ENCODE measurements at regions not wholly inside any gene's neighbourhood (a gene's known extent, or its start where the extent isn't known, plus 50 kb on each side); places are given as distances from the start of the nearest gene placed in this dataset.

DNA sequence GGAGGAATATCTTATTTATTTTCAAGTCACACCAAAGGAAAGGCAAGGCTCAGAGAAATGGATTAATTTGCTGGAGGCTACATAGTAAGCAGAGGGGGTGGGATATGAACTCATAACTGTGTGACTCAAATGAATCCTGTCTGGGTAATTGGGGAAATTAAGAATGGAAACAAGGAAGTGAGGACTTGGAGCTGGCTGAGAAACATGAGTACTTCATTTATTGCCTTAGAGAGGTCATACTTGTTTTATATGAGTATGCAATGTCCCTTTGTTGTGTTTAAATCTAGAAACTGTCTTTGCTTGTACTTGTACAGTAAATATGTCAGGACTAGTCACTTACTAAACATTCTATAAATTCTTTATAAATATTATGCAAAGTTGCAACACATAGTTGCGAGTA, 2166.7 kb upstream of the PIK3C3 start:
- no peak overlapping the region for H3K4me2 ChIP-seq (ENCODE audit: insufficient read depth, low read length)
- no peaks in the 10 kb centered on the region for H3K36me3 ChIP-seq (ENCODE audit: control insufficient read depth in 2 of 2, extremely low read depth in 1 of 2, insufficient read depth in 2 of 2, low read length in 2 of 2)
- no peak overlapping the region for H3K9ac ChIP-seq (replicated peaks; ENCODE audit: extremely low read depth, insufficient read depth, low read length)
- H2AFZ ChIP-seq (ENCODE audit: low read depth, low read length) = no peak overlapping the region
- H3K4me1 ChIP-seq (ENCODE audit: control insufficient read depth, extremely low read depth, insufficient read depth, low read length) = no peaks in the 10 kb centered on the region
- no peak for DNase-seq (ENCODE audit: low read depth, low spot score)
- dilution Hi-C loops (cut with MboI; ENCODE audit: extremely low pct_ligation_motif_present, low sequenced_read_pairs) = no loop called here
- H3K4me3 ChIP-seq (replicated peaks in 1 of 3; ENCODE audit: insufficient read depth in 1 of 3, low read depth in 1 of 3, low read length in 3 of 3) = no peak overlapping the region
- H3K9me1 ChIP-seq (replicated peaks; ENCODE audit: control insufficient read depth, extremely low read depth, insufficient read depth, low read length) = no peaks in the 10 kb centered on the region
- H3K9me3 ChIP-seq (replicated peaks; ENCODE audit: control insufficient read depth, insufficient read depth, low read length) = no peaks in the 10 kb centered on the region
- no peak overlapping the region for H3K27ac ChIP-seq (ENCODE audit: insufficient read depth, low read depth, low read length)
- TF ChIP-seq MYC (IDR thresholded peaks at IDR 0.05; ENCODE audit: low read depth, low read length) (no peak), FOS (IDR thresholded peaks at IDR 0.05; ENCODE audit: borderline replicate concordance, insufficient read depth, low read length) (no peak), EZH2 (IDR thresholded peaks at IDR 0.05; ENCODE audit: borderline replicate concordance, low read depth, low read length, severe bottlenecking) (no peak), JUN (IDR thresholded peaks at IDR 0.05; ENCODE audit: borderline replicate concordance, insufficient read depth, insufficient read length, low read depth) (no peak)
- TF ChIP-seq, protein P1, sequence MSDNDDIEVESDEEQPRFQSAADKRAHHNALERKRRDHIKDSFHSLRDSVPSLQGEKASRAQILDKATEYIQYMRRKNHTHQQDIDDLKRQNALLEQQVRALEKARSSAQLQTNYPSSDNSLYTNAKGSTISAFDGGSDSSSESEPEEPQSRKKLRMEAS (IDR thresholded peaks at IDR 0.05; ENCODE audit: insufficient read depth, insufficient read length) = no peak
- no peaks in the 10 kb centered on the region for H3K27me3 ChIP-seq (ENCODE audit: control insufficient read depth in 2 of 2, insufficient read depth in 2 of 2, low read length in 2 of 2)
- FAIRE-seq = no peak
- no TSS peak for BruUV-seq (replicated peaks)
- POLR2A ChIA-PET = no interaction called here
- intact Hi-C loops (cut with micrococcal nuclease) = no loop called here
- no peaks in the 10 kb centered on the region for H3K79me2 ChIP-seq (ENCODE audit: control insufficient read depth, insufficient read depth, low read length)
- no peaks in the 10 kb centered on the region for H4K20me1 ChIP-seq (replicated peaks; ENCODE audit: control insufficient read depth, extremely low read depth, insufficient read depth, low read length)
- CTCF ChIA-PET = no interaction called here

DNA sequence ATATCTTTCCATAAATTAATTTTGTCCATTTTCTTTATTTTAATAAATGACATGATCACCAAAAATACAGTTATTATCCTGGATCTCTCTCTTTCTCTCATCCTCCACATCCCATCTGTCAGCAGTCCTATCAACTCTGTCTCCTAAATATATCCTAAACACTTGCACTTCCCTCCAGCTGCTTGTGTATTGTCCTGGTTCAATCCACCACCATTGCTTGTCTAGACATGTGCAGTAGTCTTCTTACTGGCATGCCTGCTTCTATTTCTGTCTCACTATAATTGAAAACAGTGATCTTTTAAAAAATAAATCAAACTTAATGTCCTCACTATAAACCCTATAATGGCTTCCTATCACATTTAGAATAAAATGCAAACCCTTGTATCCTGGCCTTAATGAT, 2168.6 kb upstream of the PIK3C3 start:
- no peak overlapping the region for H3K9ac ChIP-seq (replicated peaks; ENCODE audit: extremely low read depth, insufficient read depth, low read length)
- ChIA-PET CTCF (interaction anchor here (1.0 kb wide), 1 partner anchor 12 kb away, joined by 3 read pairs; no protein-coding TSS in a partner anchor), POLR2A (no interaction called here)
- H2AFZ ChIP-seq (ENCODE audit: low read depth, low read length) = no peak overlapping the region
- no peaks in the 10 kb centered on the region for H3K4me1 ChIP-seq (ENCODE audit: control insufficient read depth, extremely low read depth, insufficient read depth, low read length)
- BruUV-seq (replicated peaks) = no TSS peak
- FAIRE-seq (no peak), DNase-seq (ENCODE audit: low read depth, low spot score) (no peak)
- no peaks in the 10 kb centered on the region for H3K9me1 ChIP-seq (replicated peaks; ENCODE audit: control insufficient read depth, extremely low read depth, insufficient read depth, low read length)
- H3K4me3 ChIP-seq (replicated peaks in 1 of 3; ENCODE audit: insufficient read depth in 1 of 3, low read depth in 1 of 3, low read length in 3 of 3) = no peak overlapping the region
- dilution Hi-C loops (cut with MboI; ENCODE audit: extremely low pct_ligation_motif_present, low sequenced_read_pairs) (no loop called here), intact Hi-C loops (cut with micrococcal nuclease) (no loop called here)
- H3K4me2 ChIP-seq (ENCODE audit: insufficient read depth, low read length) = no peak overlapping the region
- no peaks in the 10 kb centered on the region for H4K20me1 ChIP-seq (replicated peaks; ENCODE audit: control insufficient read depth, extremely low read depth, insufficient read depth, low read length)
- no peaks in the 10 kb centered on the region for H3K79me2 ChIP-seq (ENCODE audit: control insufficient read depth, insufficient read depth, low read length)
- no peaks in the 10 kb centered on the region for H3K36me3 ChIP-seq (ENCODE audit: control insufficient read depth in 2 of 2, extremely low read depth in 1 of 2, insufficient read depth in 2 of 2, low read length in 2 of 2)
- H3K9me3 ChIP-seq (replicated peaks; ENCODE audit: control insufficient read depth, insufficient read depth, low read length) = no peaks in the 10 kb centered on the region
- H3K27ac ChIP-seq (ENCODE audit: insufficient read depth, low read depth, low read length) = no peak overlapping the region
- no peaks in the 10 kb centered on the region for H3K27me3 ChIP-seq (ENCODE audit: control insufficient read depth in 2 of 2, insufficient read depth in 2 of 2, low read length in 2 of 2)
- TF ChIP-seq POLR2AphosphoS5 (IDR thresholded peaks at IDR 0.05; ENCODE audit: insufficient read depth, low read depth, low read length) (no peak), JUN (IDR thresholded peaks at IDR 0.05; ENCODE audit: borderline replicate concordance, insufficient read depth, insufficient read length, low read depth) (no peak), FOS (IDR thresholded peaks at IDR 0.05; ENCODE audit: borderline replicate concordance, insufficient read depth, low read length) (no peak), MYC (IDR thresholded peaks at IDR 0.05; ENCODE audit: low read depth, low read length) (no peak), GATA2 (IDR thresholded peaks at IDR 0.05; ENCODE audit: insufficient read depth, insufficient read length, low read depth, low read length) (no peak), POLR2A (IDR thresholded peaks at IDR 0.05; ENCODE audit: low read depth, low read length) (no peak)
- TF ChIP-seq, protein P1 (IDR thresholded peaks at IDR 0.05; ENCODE audit: insufficient read depth, insufficient read length) = no peak
- TF ChIP-seq, protein P2, sequence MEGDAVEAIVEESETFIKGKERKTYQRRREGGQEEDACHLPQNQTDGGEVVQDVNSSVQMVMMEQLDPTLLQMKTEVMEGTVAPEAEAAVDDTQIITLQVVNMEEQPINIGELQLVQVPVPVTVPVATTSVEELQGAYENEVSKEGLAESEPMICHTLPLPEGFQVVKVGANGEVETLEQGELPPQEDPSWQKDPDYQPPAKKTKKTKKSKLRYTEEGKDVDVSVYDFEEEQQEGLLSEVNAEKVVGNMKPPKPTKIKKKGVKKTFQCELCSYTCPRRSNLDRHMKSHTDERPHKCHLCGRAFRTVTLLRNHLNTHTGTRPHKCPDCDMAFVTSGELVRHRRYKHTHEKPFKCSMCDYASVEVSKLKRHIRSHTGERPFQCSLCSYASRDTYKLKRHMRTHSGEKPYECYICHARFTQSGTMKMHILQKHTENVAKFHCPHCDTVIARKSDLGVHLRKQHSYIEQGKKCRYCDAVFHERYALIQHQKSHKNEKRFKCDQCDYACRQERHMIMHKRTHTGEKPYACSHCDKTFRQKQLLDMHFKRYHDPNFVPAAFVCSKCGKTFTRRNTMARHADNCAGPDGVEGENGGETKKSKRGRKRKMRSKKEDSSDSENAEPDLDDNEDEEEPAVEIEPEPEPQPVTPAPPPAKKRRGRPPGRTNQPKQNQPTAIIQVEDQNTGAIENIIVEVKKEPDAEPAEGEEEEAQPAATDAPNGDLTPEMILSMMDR (IDR thresholded peaks at IDR 0.05; ENCODE audit: extremely low read depth in 1 of 2, insufficient read depth in 1 of 2, low read depth in 1 of 2, low read length in 2 of 2) = no peak

All from endothelial cell of umbilical vein (primary cell).